MCF 10A (cell line): ENCODE measurements at regions not wholly inside any gene's neighbourhood (a gene's known extent, or its start where the extent isn't known, plus 50 kb on each side); places are given as distances from the start of the nearest gene placed in this dataset.
"Not testable (repeated sequence)": the region's sequence is repeated elsewhere in the genome, so short reads cannot be mapped to it uniquely, and the experiment has no call there.

Experiments used
- BruUV-seq: library from RNA; stranded (reverse); fragments of 400-500 nt; replicated peaks from 2 replicates; lab custom pipeline; 2021; lab: Mats Ljungman, UMichigan
- CTCF ChIA-PET: fragments of 300-600 bp; sonication (Branson Sonifier 250); formaldehyde crosslinking; extraction: SDS; loops from one replicate; lab custom pipeline; 2021; ENCODE audit warnings: antibody characterized with exemption, inconsistent platforms; lab: Yijun Ruan, JAX
- POLR2A ChIA-PET: fragments of 300-600, 350-650 bp; sonication (Branson Sonifier 250); formaldehyde crosslinking; extraction: SDS; loops from one replicate; lab custom pipeline; 2020; ENCODE audit warnings: antibody characterized with exemption, inconsistent platforms; lab: Yijun Ruan, JAX
- DNase-seq: peaks from one replicate; pipeline ENCODE4 v3.0.0-alpha.2; 2018; ENCODE audit not compliant: unreplicated experiment
- H3K27ac Mint-ChIP-seq: one replicate; pipeline ENCODE4 v1.8.0; 2022; ENCODE audit warnings: mild to moderate bottlenecking, low read depth, mixed read lengths; ENCODE audit not compliant: unreplicated experiment
- H3K27me3 Mint-ChIP-seq: one replicate; pipeline ENCODE4 v1.8.0; 2022; ENCODE audit warnings: mixed read lengths; ENCODE audit not compliant: insufficient read depth, unreplicated experiment
- H3K36me3 Mint-ChIP-seq: one replicate; pipeline ENCODE4 v1.8.0; 2022; ENCODE audit warnings: mild to moderate bottlenecking, moderate library complexity, mixed read lengths; ENCODE audit not compliant: insufficient read depth, unreplicated experiment
- H3K4me1 Mint-ChIP-seq: one replicate; pipeline ENCODE4 v1.8.0; 2022; ENCODE audit warnings: mixed read lengths; ENCODE audit not compliant: insufficient read depth, unreplicated experiment
- H3K4me3 Mint-ChIP-seq: one replicate; pipeline ENCODE4 v1.8.0; 2022; ENCODE audit warnings: mild to moderate bottlenecking, moderate library complexity, mixed read lengths; ENCODE audit not compliant: unreplicated experiment
- H3K9me3 Mint-ChIP-seq: one replicate; pipeline ENCODE4 v1.8.0; 2022; ENCODE audit warnings: mixed read lengths; ENCODE audit not compliant: unreplicated experiment
- intact Hi-C: fragments of 100-400 bp; cut with micrococcal nuclease; formaldehyde crosslinking; loops from 2 replicates; pipeline ENCODE4 v1.14.1; 2022
- TF ChIP-seq, protein P1 (sequence below): fragments of 200-600 bp; IDR thresholded peaks from one replicate; pipeline ENCODE4 v1.8.0; 2022; ENCODE audit warnings: antibody characterized with exemption, mild to moderate bottlenecking; ENCODE audit not compliant: unreplicated experiment

DNA sequence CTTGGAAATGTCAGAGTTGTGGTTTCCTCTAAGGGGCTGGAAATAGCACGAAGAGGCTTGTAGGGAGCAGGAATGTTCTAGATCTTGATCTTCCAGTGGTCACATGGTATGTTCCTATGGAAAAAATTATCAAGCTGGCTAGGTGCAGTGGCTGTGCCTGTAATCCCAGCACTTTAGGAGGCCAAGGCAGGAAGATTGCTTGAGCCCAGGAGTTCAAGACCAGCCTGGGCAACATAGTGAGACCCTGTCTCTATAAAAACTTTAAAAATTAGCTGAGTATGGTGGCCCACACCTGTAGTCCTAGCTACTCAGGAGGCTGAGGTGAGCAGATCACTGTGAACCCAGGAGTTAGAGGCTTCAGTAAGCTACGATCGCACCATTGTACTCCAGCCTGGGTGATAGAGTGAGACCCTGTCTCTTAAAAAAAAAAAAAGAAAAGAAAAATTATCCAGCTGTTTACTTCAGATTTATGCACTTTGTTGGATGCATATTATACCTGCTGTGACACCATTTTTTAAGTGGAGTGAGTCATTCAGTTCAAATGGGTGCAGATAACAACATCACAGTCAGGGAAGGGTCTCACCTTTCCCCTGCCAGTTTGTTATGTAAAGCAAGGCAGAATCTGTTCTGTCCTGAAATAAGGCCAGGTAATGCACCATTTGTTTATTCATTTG lies 65.7 kb upstream of the LYRM9 start:
- H3K4me3 Mint-ChIP-seq: no peak overlapping the region
- no peaks in the 10 kb centered on the region for H3K4me1 Mint-ChIP-seq
- intact Hi-C loops: no loop called here
- ChIA-PET CTCF (interaction anchor here (0.8 kb wide), 1 partner anchor 66 kb away, joined by 3 read pairs; the partner anchor contains the start of gene LYRM9), POLR2A (no interaction called here)
- TF ChIP-seq, protein P1, sequence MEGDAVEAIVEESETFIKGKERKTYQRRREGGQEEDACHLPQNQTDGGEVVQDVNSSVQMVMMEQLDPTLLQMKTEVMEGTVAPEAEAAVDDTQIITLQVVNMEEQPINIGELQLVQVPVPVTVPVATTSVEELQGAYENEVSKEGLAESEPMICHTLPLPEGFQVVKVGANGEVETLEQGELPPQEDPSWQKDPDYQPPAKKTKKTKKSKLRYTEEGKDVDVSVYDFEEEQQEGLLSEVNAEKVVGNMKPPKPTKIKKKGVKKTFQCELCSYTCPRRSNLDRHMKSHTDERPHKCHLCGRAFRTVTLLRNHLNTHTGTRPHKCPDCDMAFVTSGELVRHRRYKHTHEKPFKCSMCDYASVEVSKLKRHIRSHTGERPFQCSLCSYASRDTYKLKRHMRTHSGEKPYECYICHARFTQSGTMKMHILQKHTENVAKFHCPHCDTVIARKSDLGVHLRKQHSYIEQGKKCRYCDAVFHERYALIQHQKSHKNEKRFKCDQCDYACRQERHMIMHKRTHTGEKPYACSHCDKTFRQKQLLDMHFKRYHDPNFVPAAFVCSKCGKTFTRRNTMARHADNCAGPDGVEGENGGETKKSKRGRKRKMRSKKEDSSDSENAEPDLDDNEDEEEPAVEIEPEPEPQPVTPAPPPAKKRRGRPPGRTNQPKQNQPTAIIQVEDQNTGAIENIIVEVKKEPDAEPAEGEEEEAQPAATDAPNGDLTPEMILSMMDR: no peak
- no peaks in the 10 kb centered on the region for H3K27me3 Mint-ChIP-seq
- no TSS peak for BruUV-seq
- H3K9me3 Mint-ChIP-seq: no peaks in the 10 kb centered on the region
- no peak overlapping the region for H3K27ac Mint-ChIP-seq
- no peaks in the 10 kb centered on the region for H3K36me3 Mint-ChIP-seq
- DNase-seq: no peak

DNA sequence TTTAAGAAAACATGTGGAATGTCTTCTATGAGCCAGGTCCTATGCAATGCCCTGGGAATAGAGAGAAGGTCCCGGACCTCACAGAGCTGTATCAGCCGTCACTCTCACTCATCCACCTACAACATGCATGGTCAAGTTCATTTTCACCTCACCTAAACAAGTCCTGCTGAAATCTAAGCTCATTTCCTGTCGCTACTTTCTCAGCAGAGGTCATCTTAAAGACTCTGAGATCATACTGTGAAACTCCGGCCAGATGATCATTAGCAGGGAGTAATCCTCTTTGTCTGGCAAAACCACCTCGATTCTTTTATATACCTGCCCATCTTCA lies 66.2 kb upstream of the LYRM9 start:
- DNase-seq: no peak
- ChIA-PET CTCF (interaction anchor here (0.8 kb wide), 1 partner anchor 67 kb away, joined by 3 read pairs; the partner anchor contains the start of gene LYRM9), POLR2A (no interaction called here)
- BruUV-seq: no TSS peak
- intact Hi-C loops: no loop called here
- no peaks in the 10 kb centered on the region for H3K9me3 Mint-ChIP-seq
- H3K36me3 Mint-ChIP-seq: no peaks in the 10 kb centered on the region
- H3K4me3 Mint-ChIP-seq: no peak overlapping the region
- no peak overlapping the region for H3K27ac Mint-ChIP-seq
- TF ChIP-seq, protein P1: no peak
- H3K27me3 Mint-ChIP-seq: no peaks in the 10 kb centered on the region
- no peaks in the 10 kb centered on the region for H3K4me1 Mint-ChIP-seq

DNA sequence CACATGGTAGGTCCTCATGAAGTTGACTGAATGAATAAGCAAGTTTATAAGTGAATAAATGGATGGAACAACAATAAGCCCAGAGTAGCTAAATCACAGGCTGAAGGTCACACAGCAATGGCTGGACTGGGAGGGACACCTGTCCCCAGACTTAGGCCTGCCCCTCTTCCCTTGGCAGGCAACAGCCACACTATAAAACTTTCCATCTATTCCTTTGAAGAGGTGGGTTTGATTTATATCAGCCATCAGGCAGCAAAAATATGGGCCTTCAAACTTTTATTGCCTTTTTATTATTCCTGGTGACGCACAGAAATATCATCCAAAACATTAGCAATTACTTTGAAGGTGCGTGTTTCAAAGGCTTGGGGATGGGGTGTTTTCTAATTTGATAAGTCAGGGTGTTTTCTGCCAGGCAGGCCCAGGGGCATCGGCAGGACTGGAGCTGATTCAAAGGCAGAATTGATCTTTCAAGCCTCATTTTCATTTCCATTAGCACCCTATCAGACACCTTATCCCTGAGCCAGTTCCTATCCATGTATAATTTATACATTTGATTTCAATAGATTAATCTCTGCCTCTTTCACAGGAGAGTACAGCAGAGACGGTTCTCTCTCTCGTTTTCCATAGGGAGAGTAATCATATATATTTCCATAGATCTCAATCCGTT lies 67.2 kb upstream of the LYRM9 start:
- no peak for DNase-seq
- H3K9me3 Mint-ChIP-seq: no peaks in the 10 kb centered on the region
- no TSS peak for BruUV-seq
- H3K4me1 Mint-ChIP-seq: no peaks in the 10 kb centered on the region
- TF ChIP-seq, protein P1: no peak
- ChIA-PET POLR2A (no interaction called here), CTCF (no interaction called here)
- intact Hi-C loops: no loop called here
- H3K36me3 Mint-ChIP-seq: no peaks in the 10 kb centered on the region
- no peaks in the 10 kb centered on the region for H3K27me3 Mint-ChIP-seq
- H3K4me3 Mint-ChIP-seq: no peak overlapping the region
- no peak overlapping the region for H3K27ac Mint-ChIP-seq

DNA sequence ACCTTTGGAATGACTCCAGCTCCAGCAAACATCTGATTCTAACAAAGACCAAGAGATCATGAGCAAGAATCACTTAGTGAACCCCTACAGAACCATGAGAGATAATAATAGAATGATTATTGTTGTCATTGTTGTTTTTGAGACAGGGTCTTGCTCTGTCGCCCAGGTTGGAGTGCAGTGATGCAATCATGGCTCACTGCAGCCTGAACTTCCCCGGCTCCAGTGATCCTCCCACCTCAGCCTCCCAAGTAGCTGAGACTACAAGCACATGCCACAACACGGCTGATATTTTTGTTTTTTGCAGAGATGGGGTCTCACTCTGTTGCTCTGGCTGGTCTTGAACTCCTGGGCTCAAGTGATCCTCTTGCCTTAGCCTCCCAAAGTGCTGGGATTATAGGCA lies 69.4 kb upstream of the LYRM9 start:
- CTCF ChIA-PET, intact Hi-C loops: not testable (repeated sequence)

More for the DNA sequence above, 69.4 kb upstream of the LYRM9 start:
- not testable (repeated sequence) for DNase-seq, H3K27ac Mint-ChIP-seq, H3K27me3 Mint-ChIP-seq, H3K4me3 Mint-ChIP-seq, H3K9me3 Mint-ChIP-seq, BruUV-seq, H3K36me3 Mint-ChIP-seq, H3K4me1 Mint-ChIP-seq
- POLR2A ChIA-PET: interaction anchor here (0.6 to 0.8 kb wide), 2 partner anchors 9 to 181 kb away, joined by 3 read pairs; no protein-coding TSS in a partner anchor
